Caco-2 (cell line): ENCODE measurements at regions not wholly inside any gene's neighbourhood (a gene's known extent, or its start where the extent isn't known, plus 50 kb on each side); places are given as distances from the start of the nearest gene placed in this dataset.
A peak's percentile ranks its signal among the peaks of the same experiment; 100 is the strongest.

Source experiments
- BruUV-seq: library from RNA; stranded (reverse); fragments of 400-500 nt; replicated peaks from 2 replicates; lab custom pipeline; 2021; lab: Mats Ljungman, UMichigan
- CTCF ChIA-PET: fragments of 300-600 bp; sonication (Branson Sonifier 250); formaldehyde crosslinking; loops from one replicate; lab custom pipeline; 2022; ENCODE audit warnings: antibody characterized with exemption; lab: Charles Lee
- POLR2A ChIA-PET: fragments of 300-600 bp; sonication (Branson Sonifier 250); formaldehyde crosslinking; loops from one replicate; lab custom pipeline; 2022; ENCODE audit warnings: antibody characterized with exemption; lab: Charles Lee
- DNase-seq, 2 experiments: peaks; one replicate each; pipeline versions ENCODE4 v3.0.0 to v3.0.0-alpha.2; 2020 to 2022
- H3K27me3 ChIP-seq: replicated peaks from 2 replicates; pipeline ENCODE4 v1.6.0; 2011; ENCODE audit warnings: low read length; ENCODE audit not compliant: control insufficient read depth, insufficient read depth
- H3K36me3 ChIP-seq: 2 replicates; pipeline ENCODE4 v1.5.1; 2011; ENCODE audit warnings: low read length; ENCODE audit not compliant: control insufficient read depth, insufficient read depth
- H3K4me1 ChIP-seq: fragments of 250-450 bp; sonication (Bioruptor Pico); 2 replicates; pipeline ENCODE4 v1.5.1; 2020; ENCODE audit warnings: mild to moderate bottlenecking
- H3K4me3 ChIP-seq: 2 replicates; pipeline ENCODE4 v1.5.1; 2011; ENCODE audit warnings: low read depth, mild to moderate bottlenecking, control low read depth, low read length
- H3K9me3 ChIP-seq: fragments of 250-450 bp; sonication (Bioruptor Pico); 2 replicates; pipeline ENCODE4 v1.5.1; 2020; ENCODE audit warnings: mild to moderate bottlenecking, moderate library complexity
- H3K27ac Mint-ChIP-seq: one replicate; pipeline ENCODE4 v1.8.0; 2022; ENCODE audit warnings: mixed read lengths; ENCODE audit not compliant: unreplicated experiment
- H3K27me3 Mint-ChIP-seq: one replicate; pipeline ENCODE4 v1.8.0; 2022; ENCODE audit warnings: mixed read lengths; ENCODE audit not compliant: insufficient read depth, unreplicated experiment
- H3K36me3 Mint-ChIP-seq: one replicate; pipeline ENCODE4 v1.8.0; 2022; ENCODE audit warnings: mild to moderate bottlenecking, mixed read lengths; ENCODE audit not compliant: insufficient read depth, unreplicated experiment
- H3K4me1 Mint-ChIP-seq: one replicate; pipeline ENCODE4 v1.8.0; 2022; ENCODE audit warnings: low read depth, mixed read lengths; ENCODE audit not compliant: unreplicated experiment
- H3K4me3 Mint-ChIP-seq: one replicate; pipeline ENCODE4 v1.8.0; 2022; ENCODE audit warnings: mild to moderate bottlenecking, moderate library complexity, mixed read lengths; ENCODE audit not compliant: unreplicated experiment
- H3K9me3 Mint-ChIP-seq: one replicate; pipeline ENCODE4 v1.8.0; 2022; ENCODE audit warnings: mixed read lengths; ENCODE audit not compliant: unreplicated experiment
- CTCF ChIP-seq, 2 experiments: fragments of 200-600 bp in 1 of 2; IDR thresholded peaks; 1 replicate in 1 of 2; 2 replicates in 1 of 2; pipeline versions ENCODE4 v1.5.1 to v1.8.0; 2011 to 2022; ENCODE audit warnings: antibody characterized with exemption in 1 of 2, control low read depth in 1 of 2, inconsistent platforms in 1 of 2, low read depth in 1 of 2, low read length in 1 of 2, mild to moderate bottlenecking in 1 of 2, moderate library complexity in 1 of 2; ENCODE audit not compliant: insufficient read depth in 1 of 2, severe bottlenecking in 1 of 2, unreplicated experiment in 1 of 2
- intact Hi-C: fragments of 100-400 bp; cut with micrococcal nuclease; formaldehyde crosslinking; loops from one replicate; pipeline ENCODE4 v1.10.0; 2022; ENCODE audit not compliant: unreplicated experiment

- intact Hi-C loops, result no loop called here
- no peak overlapping the region for H3K27ac Mint-ChIP-seq
- no peak for DNase-seq
- no peaks in the 10 kb centered on the region for H3K4me1 ChIP-seq
- POLR2A ChIA-PET, result no interaction called here
- no peak overlapping the region for H3K4me3 ChIP-seq
- no TSS peak for BruUV-seq
- CTCF ChIA-PET, result no interaction called here
- H3K36me3 ChIP-seq, result no peaks in the 10 kb centered on the region
- no peaks in the 10 kb centered on the region for H3K9me3 ChIP-seq
- H3K27me3 ChIP-seq, result no peaks in the 10 kb centered on the region
- TF ChIP-seq CTCF (IDR thresholded peaks at IDR 0.05; ENCODE audit: insufficient read depth in 1 of 2, low read depth in 1 of 2, low read length in 1 of 2, severe bottlenecking in 1 of 2, unreplicated experiment in 1 of 2), result no peak
- no peaks in the 10 kb centered on the region for H3K27me3 Mint-ChIP-seq
- H3K4me1 Mint-ChIP-seq, result no peaks in the 10 kb centered on the region
- no peak overlapping the region for H3K4me3 Mint-ChIP-seq
- H3K9me3 Mint-ChIP-seq, result peaks cover 9% of the 10 kb centered on the region
- H3K36me3 Mint-ChIP-seq, result no peaks in the 10 kb centered on the region
Observed at GRCh38 chr7:108659261-108659660, 89.6 kb downstream of the DNAJB9 start.

DNA sequence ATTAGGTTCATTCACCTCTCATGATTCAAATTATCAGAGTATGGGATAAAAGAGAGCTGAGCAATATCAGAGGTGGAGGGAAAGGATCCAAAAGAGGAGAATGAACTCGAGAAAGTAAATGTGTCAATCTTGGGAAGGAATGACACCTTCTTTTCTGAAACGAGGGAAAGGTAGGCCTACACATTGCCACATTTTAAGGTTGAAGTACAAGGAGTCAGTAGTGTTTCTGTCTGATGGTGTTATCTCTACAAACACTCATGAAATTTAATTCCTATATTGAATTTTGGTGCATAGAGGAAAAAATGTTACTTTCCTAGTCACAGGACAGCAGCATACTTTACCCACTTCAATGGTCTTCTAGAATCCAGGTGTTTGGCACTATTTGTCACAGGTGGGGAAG lies 90.2 kb downstream of the DNAJB9 start:
- TF ChIP-seq CTCF (IDR thresholded peaks at IDR 0.05; ENCODE audit: insufficient read depth in 1 of 2, low read depth in 1 of 2, low read length in 1 of 2, severe bottlenecking in 1 of 2, unreplicated experiment in 1 of 2), result no peak
- H3K36me3 ChIP-seq, result no peaks in the 10 kb centered on the region
- POLR2A ChIA-PET, result no interaction called here
- Mint-ChIP-seq H3K9me3 (peaks cover 9% of the 10 kb centered on the region), H3K4me1 (no peaks in the 10 kb centered on the region), H3K27me3 (no peaks in the 10 kb centered on the region), H3K4me3 (no peak overlapping the region), H3K36me3 (no peaks in the 10 kb centered on the region), H3K27ac (no peak overlapping the region)
- intact Hi-C loops, result loop anchor here (1.0 to 10.0 kb wide), 5 partner anchors 67 to 313 kb away; no protein-coding TSS in a partner anchor
- H3K9me3 ChIP-seq, result no peaks in the 10 kb centered on the region
- no peak for DNase-seq
- no peak overlapping the region for H3K4me3 ChIP-seq
- H3K4me1 ChIP-seq, result no peaks in the 10 kb centered on the region
- CTCF ChIA-PET, result interaction anchor here (0.7 to 1.5 kb wide), 3 partner anchors 67 to 458 kb away, joined by 3 to 5 read pairs (median 3); no protein-coding TSS in a partner anchor
- no peaks in the 10 kb centered on the region for H3K27me3 ChIP-seq
- no TSS peak for BruUV-seq

DNA sequence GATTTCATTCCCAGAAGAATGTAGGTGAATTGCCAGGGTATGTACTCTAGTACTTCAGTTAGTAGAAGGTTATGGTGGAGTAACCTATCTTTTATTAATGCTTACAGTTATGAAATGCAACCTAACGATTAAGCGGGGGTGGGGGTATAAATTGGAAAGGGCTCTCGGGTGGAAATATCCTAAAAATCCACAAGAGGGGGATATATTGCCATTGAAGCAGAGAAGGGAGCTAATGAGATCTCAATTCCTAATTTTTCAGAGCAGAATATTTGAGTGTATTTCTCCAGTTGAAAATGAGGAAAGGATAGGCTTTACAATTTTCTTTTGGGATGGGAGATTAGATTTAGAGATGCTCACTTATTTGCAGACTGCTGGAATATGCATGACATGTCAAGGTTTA lies 90.8 kb downstream of the DNAJB9 start:
- ChIA-PET CTCF (interaction anchor here (0.5 to 1.5 kb wide), 6 partner anchors 68 to 457 kb away, joined by 3 to 5 read pairs (median 4); no protein-coding TSS in a partner anchor), POLR2A (no interaction called here)
- H3K27ac Mint-ChIP-seq, result no peak overlapping the region
- no peaks in the 10 kb centered on the region for H3K4me1 Mint-ChIP-seq
- Histone ChIP-seq H3K4me1 (no peaks in the 10 kb centered on the region), H3K4me3 (no peak overlapping the region), H3K27me3 (no peaks in the 10 kb centered on the region), H3K9me3 (no peaks in the 10 kb centered on the region), H3K36me3 (no peaks in the 10 kb centered on the region)
- H3K36me3 Mint-ChIP-seq, result no peaks in the 10 kb centered on the region
- intact Hi-C loops, result loop anchor here (1.0 to 10.0 kb wide), 5 partner anchors 68 to 313 kb away; no protein-coding TSS in a partner anchor
- no peaks in the 10 kb centered on the region for H3K27me3 Mint-ChIP-seq
- DNase-seq, result peak in 1 of 2 experiments; percentile 17
- peak; percentile 27 to 58 for TF ChIP-seq CTCF (IDR thresholded peaks at IDR 0.05; ENCODE audit: insufficient read depth in 1 of 2, low read depth in 1 of 2, low read length in 1 of 2, severe bottlenecking in 1 of 2, unreplicated experiment in 1 of 2)
- no TSS peak for BruUV-seq
- H3K4me3 Mint-ChIP-seq, result no peak overlapping the region
- peaks cover 9% of the 10 kb centered on the region for H3K9me3 Mint-ChIP-seq
